Gastroesophageal sphincter (tissue), 3 donors: ENCODE measurements at regions not wholly inside any gene's neighbourhood (a gene's known extent, or its start where the extent isn't known, plus 50 kb on each side); places are given as distances from the start of the nearest gene placed in this dataset.

ENCODE experiments used
- CTCF ChIP-seq, 4 experiments: fragments of 200-600 bp in 2 of 4; fragments of 450-650 bp in 2 of 4; sonication (generic) in 1 of 4; IDR thresholded peaks; one replicate each; pipeline ENCODE4 v1.5.1; 2017 to 2019; ENCODE audit warnings: antibody characterized with exemption in 4 of 4, mild to moderate bottlenecking in 2 of 4, moderate library complexity in 2 of 4
- EP300 ChIP-seq: sonication (generic); formaldehyde crosslinking; IDR thresholded peaks from one replicate; pipeline ENCODE4 v1.6.1; 2017; ENCODE audit warnings: antibody characterized with exemption, mild to moderate bottlenecking
- POLR2AphosphoS5 ChIP-seq: sonication (generic); formaldehyde crosslinking; IDR thresholded peaks from one replicate; pipeline ENCODE4 v1.6.1; 2017; ENCODE audit warnings: antibody characterized with exemption

- no peak for TF ChIP-seq POLR2AphosphoS5
- no peak for TF ChIP-seq CTCF (IDR thresholded peaks at IDR 0.05)
- TF ChIP-seq EP300 = no peak
Observed at GRCh38 chr2:21381421-21381820, 257.7 kb downstream of the TDRD15 start.
